HCT116 (cell line): ENCODE measurements at regions not wholly inside any gene's neighbourhood (a gene's known extent, or its start where the extent isn't known, plus 50 kb on each side); places are given as distances from the start of the nearest gene placed in this dataset.

Experiments used
- CTCF ChIP-seq, 3 experiments: fragments of 200-600 bp in 1 of 3; sonication (generic) in 1 of 3; IDR thresholded peaks in 2 of 3; conservative IDR thresholded peaks in 1 of 3; 2 replicates each; pipeline ENCODE4 v1.5.1; 2012 to 2017; ENCODE audit warnings: low read depth in 2 of 3, low read length in 2 of 3, antibody characterized with exemption in 1 of 3, borderline replicate concordance in 1 of 3, control low read depth in 1 of 3, mild to moderate bottlenecking in 1 of 3, mixed read lengths in 1 of 3, mixed run types in 1 of 3, moderate library complexity in 1 of 3; ENCODE audit not compliant: insufficient read depth in 1 of 3
- EZH2 ChIP-seq: fragments of 200-600 bp; sonication (generic); IDR thresholded peaks from 2 replicates; pipeline ENCODE4 v1.6.1; 2017; ENCODE audit warnings: antibody characterized with exemption, mixed run types
- POLR2AphosphoS5 ChIP-seq: IDR thresholded peaks from 2 replicates; pipeline ENCODE4 v1.6.1; 2011; ENCODE audit warnings: mild to moderate bottlenecking, low read depth, low read length, moderate library complexity
- TF ChIP-seq, protein P1 (sequence below): IDR thresholded peaks from 2 replicates; pipeline ENCODE4 v1.6.1; 2012

DNA sequence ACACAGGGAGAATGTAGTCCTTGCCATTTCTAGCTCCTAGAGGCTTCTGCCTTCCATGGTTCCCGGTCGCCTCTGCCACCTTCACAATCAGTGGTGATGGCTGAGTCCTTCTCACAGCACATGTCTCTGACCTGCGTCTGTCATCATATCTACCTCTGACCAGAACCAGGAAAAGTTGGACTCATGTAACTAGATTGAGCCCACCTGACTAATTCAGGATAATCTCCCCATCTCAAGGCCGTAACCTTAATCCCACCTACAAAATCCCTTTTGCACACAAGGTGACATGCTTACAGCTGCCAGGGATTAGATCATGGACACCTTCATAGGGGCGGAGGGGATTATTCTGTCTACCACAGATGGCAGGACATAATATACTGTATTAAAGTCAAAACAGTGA, 375.6 kb downstream of the ICE1 start:
- TF ChIP-seq, protein P1, sequence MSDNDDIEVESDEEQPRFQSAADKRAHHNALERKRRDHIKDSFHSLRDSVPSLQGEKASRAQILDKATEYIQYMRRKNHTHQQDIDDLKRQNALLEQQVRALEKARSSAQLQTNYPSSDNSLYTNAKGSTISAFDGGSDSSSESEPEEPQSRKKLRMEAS, result no peak
- TF ChIP-seq POLR2AphosphoS5 (no peak), CTCF (IDR thresholded peaks at IDR 0.05 in 2 of 3, conservative IDR thresholded peaks at IDR 0.05 in 1 of 3; ENCODE audit: borderline replicate concordance in 1 of 3, insufficient read depth in 1 of 3, low read depth in 2 of 3, low read length in 2 of 3) (no peak), EZH2 (no peak)
